Fibroblast of the conjunctiva (primary cell): ENCODE measurements at regions not wholly inside any gene's neighbourhood (a gene's known extent, or its start where the extent isn't known, plus 50 kb on each side); places are given as distances from the start of the nearest gene placed in this dataset.

ENCODE experiments used
- DNase-seq: peaks from one replicate; pipeline ENCODE4 v3.0.0-alpha.2; 2010; ENCODE audit warnings: low read depth

GRCh38 chr9:89881431-89881830 lies 276.6 kb downstream of the GADD45G start:
- no peak for DNase-seq

GRCh38 chr9:89882930-89883361 lies 278.1 kb downstream of the GADD45G start:
- no peak for DNase-seq

GRCh38 chr9:89883401-89884341 lies 278.9 kb downstream of the GADD45G start:
- DNase-seq: no peak

GRCh38 chr9:89884356-89885083 lies 279.7 kb downstream of the GADD45G start:
- DNase-seq: no peak

- DNase-seq: no peak
Measured at GRCh38 chr9:89885156-89885555, 280.3 kb downstream of the GADD45G start.

- no peak for DNase-seq
Measured at GRCh38 chr9:89886281-89886700, 281.5 kb downstream of the GADD45G start.

- no peak for DNase-seq
Measured at GRCh38 chr9:89887286-89887685, 282.5 kb downstream of the GADD45G start.

- no peak for DNase-seq
Measured at GRCh38 chr9:89888233-89888632, 283.4 kb downstream of the GADD45G start.

GRCh38 chr9:89888677-89889076 lies 283.9 kb downstream of the GADD45G start:
- DNase-seq: no peak

GRCh38 chr9:89889865-89890264 lies 285.1 kb downstream of the GADD45G start:
- DNase-seq: no peak

GRCh38 chr9:89890326-89890980 lies 285.6 kb downstream of the GADD45G start:
- no peak for DNase-seq

GRCh38 chr9:89891221-89891590 lies 286.4 kb downstream of the GADD45G start:
- no peak for DNase-seq

GRCh38 chr9:89891591-89892304 lies 286.9 kb downstream of the GADD45G start:
- peak; percentile 49 for DNase-seq

- no peak for DNase-seq
Measured at GRCh38 chr9:89892920-89893319, 288.1 kb downstream of the GADD45G start.

GRCh38 chr9:89893886-89894285 lies 289.1 kb downstream of the GADD45G start:
- DNase-seq: no peak

GRCh38 chr9:89896806-89897340 lies 292.1 kb downstream of the GADD45G start:
- DNase-seq: no peak

GRCh38 chr9:89899573-89899972 lies 294.8 kb downstream of the GADD45G start:
- DNase-seq: no peak

GRCh38 chr9:89901920-89902319 lies 297.1 kb downstream of the GADD45G start:
- no peak for DNase-seq

- no peak for DNase-seq
Measured at GRCh38 chr9:89902450-89903140, 297.8 kb downstream of the GADD45G start.

- no peak for DNase-seq
Measured at GRCh38 chr9:89903141-89903475, 298.3 kb downstream of the GADD45G start.
